ENCODE measurements at regions not wholly inside any gene's neighbourhood (a gene's known extent, or its start where the extent isn't known, plus 50 kb on each side); places are given as distances from the start of the nearest gene placed in this dataset.

DNA sequence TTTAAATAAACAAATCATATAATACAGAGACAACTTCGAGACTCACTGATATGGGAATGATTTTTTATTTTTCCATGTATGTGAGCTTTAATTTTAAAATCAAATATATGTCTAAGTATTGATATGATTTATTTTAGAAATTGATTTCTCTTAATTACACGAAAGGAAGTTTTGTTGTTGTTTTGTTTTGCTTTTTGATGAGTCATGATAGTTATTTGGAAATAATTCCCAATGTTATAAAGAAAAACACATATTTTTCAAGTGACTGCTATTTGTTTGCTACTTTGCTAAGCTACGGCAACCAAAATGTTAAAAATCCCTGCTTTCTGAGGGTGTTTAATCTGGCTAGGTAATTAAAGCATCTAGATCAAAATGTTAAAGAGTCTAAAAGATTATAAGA lies 2139.4 kb upstream of the TENM3 start:
- no TSS peak for BruUV-seq (replicated peaks)
- no peak for ATAC-seq
- POLR2A ChIA-PET: no interaction called here

GRCh38 chr4:180105362-180105761 lies 2137.8 kb upstream of the TENM3 start:
- Histone ChIP-seq H3K79me2 (ENCODE audit: insufficient read depth, low read length) (no peaks in the 10 kb centered on the region), H3K9ac (ENCODE audit: insufficient read depth, low read depth, low read length) (no peak overlapping the region), H4K20me1 (ENCODE audit: insufficient read depth, low read length) (no peaks in the 10 kb centered on the region), H3K4me1 (ENCODE audit: insufficient read depth, low read length) (no peaks in the 10 kb centered on the region), H3K36me3 (replicated peaks in 1 of 2; ENCODE audit: control insufficient read depth in 1 of 2, insufficient read depth in 2 of 2, low read length in 2 of 2) (no peaks in the 10 kb centered on the region), H2AFZ (ENCODE audit: low read length) (no peak overlapping the region), H3K9me3 (ENCODE audit: low read length) (no peaks in the 10 kb centered on the region), H3K27ac (ENCODE audit: extremely low read length, insufficient read depth, low read length) (no peak overlapping the region), H3K27me3 (ENCODE audit: control insufficient read depth in 1 of 2, insufficient read depth in 2 of 2, low read length in 2 of 2) (no peaks in the 10 kb centered on the region), H3K4me2 (ENCODE audit: low read depth, low read length) (no peak overlapping the region), H3K4me3 (replicated peaks in 1 of 3; ENCODE audit: insufficient read depth in 1 of 3, low read depth in 2 of 3, low read length in 3 of 3) (no peak overlapping the region)
- DNase-seq (ENCODE audit: low spot score): no peak
- intact Hi-C loops (cut with micrococcal nuclease; ENCODE audit: unreplicated experiment): no loop called here
- CTCF ChIA-PET (ENCODE audit: low intra/inter-chr PET ratio, low total read pairs): no interaction called here
- BruUV-seq (replicated peaks): no TSS peak
- POLR2A ChIA-PET: no interaction called here
- TF ChIP-seq ETS1 (CRISPR knock-in tag; IDR thresholded peaks at IDR 0.05): no peak
- peak; percentile 24; the same call in 1 of the 2 replicates for TF ChIP-seq NFE2L2 (IDR thresholded peaks at IDR 0.05; ENCODE audit: low read length)
- peak; percentile 54 for TF ChIP-seq MAFF (IDR thresholded peaks at IDR 0.05; ENCODE audit: low read depth, low read length)
- TF ChIP-seq MAFK (conservative IDR thresholded peaks at IDR 0.05 in 1 of 2, IDR thresholded peaks at IDR 0.05 in 1 of 2; ENCODE audit: low read length in 2 of 2): peak; percentile 18 to 74; a peak in 3 of 4 replicates
- in situ Hi-C loops (cut with HindIII; ENCODE audit: extremely low pct_ligation_motif_present, low pct_unique_long_range_greater_than_20kb): no loop called here
- FAIRE-seq: no peak
- no peak for ATAC-seq
- WGBS (ENCODE audit: low lambda C conversion rate): 0% methylated on average over 3 of the region's 3 CpGs

More for the DNA sequence above, 2139.4 kb upstream of the TENM3 start:
- H3K79me2 ChIP-seq (ENCODE audit: insufficient read depth, low read length): no peaks in the 10 kb centered on the region
- no peak for DNase-seq (ENCODE audit: low spot score)
- TF ChIP-seq XBP1 (CRISPR knock-in tag; IDR thresholded peaks at IDR 0.05) (no peak), MAFK (conservative IDR thresholded peaks at IDR 0.05 in 1 of 2, IDR thresholded peaks at IDR 0.05 in 1 of 2; ENCODE audit: low read length in 2 of 2) (peak; percentile 16 to 54; a peak in 2 of 4 replicates), NFE2L2 (IDR thresholded peaks at IDR 0.05; ENCODE audit: low read length) (peak; percentile 48; the same call in 1 of the 2 replicates), PAX8 (CRISPR knock-in tag; IDR thresholded peaks at IDR 0.05; ENCODE audit: borderline replicate concordance) (no peak), EEA1 (CRISPR knock-in tag; IDR thresholded peaks at IDR 0.05; ENCODE audit: borderline replicate concordance) (no peak), MAFF (IDR thresholded peaks at IDR 0.05; ENCODE audit: low read depth, low read length) (0 out of 2 replicates have a peak, but pooled peaks have one; percentile 9)
- no peak overlapping the region for H3K4me3 ChIP-seq (replicated peaks in 1 of 3; ENCODE audit: insufficient read depth in 1 of 3, low read depth in 2 of 3, low read length in 3 of 3)
- 32% methylated on average over 3 of the region's 3 CpGs for WGBS (ENCODE audit: low lambda C conversion rate)
- H3K9ac ChIP-seq (ENCODE audit: insufficient read depth, low read depth, low read length): no peak overlapping the region
- intact Hi-C loops (cut with micrococcal nuclease; ENCODE audit: unreplicated experiment) (no loop called here), in situ Hi-C loops (cut with HindIII; ENCODE audit: extremely low pct_ligation_motif_present, low pct_unique_long_range_greater_than_20kb) (no loop called here)
- no peaks in the 10 kb centered on the region for H3K4me1 ChIP-seq (ENCODE audit: insufficient read depth, low read length)
- H3K4me2 ChIP-seq (ENCODE audit: low read depth, low read length): no peak overlapping the region
- CTCF ChIA-PET (ENCODE audit: low intra/inter-chr PET ratio, low total read pairs): no interaction called here
- H3K9me3 ChIP-seq (ENCODE audit: low read length): no peaks in the 10 kb centered on the region
- H3K27ac ChIP-seq (ENCODE audit: extremely low read length, insufficient read depth, low read length): no peak overlapping the region
- no peak overlapping the region for H2AFZ ChIP-seq (ENCODE audit: low read length)
- no peaks in the 10 kb centered on the region for H3K27me3 ChIP-seq (ENCODE audit: control insufficient read depth in 1 of 2, insufficient read depth in 2 of 2, low read length in 2 of 2)
- no peak for FAIRE-seq
- no peaks in the 10 kb centered on the region for H4K20me1 ChIP-seq (ENCODE audit: insufficient read depth, low read length)
- no peaks in the 10 kb centered on the region for H3K36me3 ChIP-seq (replicated peaks in 1 of 2; ENCODE audit: control insufficient read depth in 1 of 2, insufficient read depth in 2 of 2, low read length in 2 of 2)

All from HepG2 (cell line).